Fibroblast of mammary gland (primary cell): ENCODE measurements at regions not wholly inside any gene's neighbourhood (a gene's known extent, or its start where the extent isn't known, plus 50 kb on each side); places are given as distances from the start of the nearest gene placed in this dataset.

Experiments
- DNase-seq: peaks from one replicate; pipeline ENCODE4 v3.0.0-alpha.2; 2010; ENCODE audit warnings: low read depth
- H3K4me3 ChIP-seq: 2 replicates; pipeline ENCODE4 v1.5.1; 2011; ENCODE audit warnings: low read depth, mild to moderate bottlenecking, low read length, moderate library complexity; ENCODE audit not compliant: control insufficient read depth
- CTCF ChIP-seq: conservative IDR thresholded peaks from 2 replicates; pipeline ENCODE4 v1.5.1; 2011; ENCODE audit warnings: low read depth, low read length, inconsistent platforms; ENCODE audit not compliant: control insufficient read depth, insufficient read depth

- TF ChIP-seq CTCF: no peak
- no peak overlapping the region for H3K4me3 ChIP-seq
- DNase-seq: no peak
Observed at GRCh38 chr9:38224941-38225340, 155.9 kb upstream of the SHB start.

- no peak for DNase-seq
- H3K4me3 ChIP-seq: no peak overlapping the region
- TF ChIP-seq CTCF: no peak
Observed at GRCh38 chr9:38216572-38216971, 147.5 kb upstream of the SHB start.

GRCh38 chr9:38215465-38215864 is 146.4 kb upstream of the SHB start:
- no peak for TF ChIP-seq CTCF
- DNase-seq: no peak
- H3K4me3 ChIP-seq: no peak overlapping the region

- no peak for TF ChIP-seq CTCF
- DNase-seq: no peak
Observed at GRCh38 chr9:38214432-38214831, 145.4 kb upstream of the SHB start.

GRCh38 chr9:38213631-38214299 is 144.7 kb upstream of the SHB start:
- TF ChIP-seq CTCF: no peak
- DNase-seq: no peak
- H3K4me3 ChIP-seq: no peak overlapping the region

More at GRCh38 chr9:38214432-38214831, 145.4 kb upstream of the SHB start:
- no peak overlapping the region for H3K4me3 ChIP-seq

GRCh38 chr9:38212016-38212415 is 143.0 kb upstream of the SHB start:
- no peak for DNase-seq
- H3K4me3 ChIP-seq: no peak overlapping the region
- no peak for TF ChIP-seq CTCF

- no peak for TF ChIP-seq CTCF
- no peak overlapping the region for H3K4me3 ChIP-seq
Observed at GRCh38 chr9:38211002-38211401, 142.0 kb upstream of the SHB start.

More at GRCh38 chr9:38211002-38211401, 142.0 kb upstream of the SHB start:
- no peak for DNase-seq
